ENCODE measurements at regions not wholly inside any gene's neighbourhood (a gene's known extent, or its start where the extent isn't known, plus 50 kb on each side); places are given as distances from the start of the nearest gene placed in this dataset.

- Histone ChIP-seq H3K27ac (ENCODE audit: low read length) (no peak overlapping the region), H3K9ac (ENCODE audit: low read length) (no peak overlapping the region), H3K4me2 (ENCODE audit: low read depth, low read length) (no peak overlapping the region), H3K4me1 (ENCODE audit: low read length) (no peaks in the 10 kb centered on the region), H3K4me3 (ENCODE audit: low read length) (no peak overlapping the region), H3K9me3 (replicated peaks; ENCODE audit: insufficient read depth, low read length) (no peaks in the 10 kb centered on the region), H4K20me1 (ENCODE audit: insufficient read depth, low read length) (no peaks in the 10 kb centered on the region), H3K9me2 (replicated peaks; ENCODE audit: insufficient read depth, low read length) (no peaks in the 10 kb centered on the region), H3F3A (ENCODE audit: insufficient read depth, low read length) (no peaks in the 10 kb centered on the region), H2AFZ (ENCODE audit: low read length) (no peak overlapping the region), H3K36me3 (replicated peaks; ENCODE audit: insufficient read depth, low read length) (no peaks in the 10 kb centered on the region), H3K27me3 (replicated peaks; ENCODE audit: insufficient read depth, low read length) (no peaks in the 10 kb centered on the region), H3K79me2 (ENCODE audit: low read length) (no peaks in the 10 kb centered on the region)
- TF ChIP-seq CTCF (IDR thresholded peaks at IDR 0.05; ENCODE audit: low read length) (no peak), EZH2 (optimal IDR thresholded peaks at IDR 0.05; ENCODE audit: low read depth, low read length) (no peak), EZH2phosphoT487 (IDR thresholded peaks at IDR 0.05; ENCODE audit: low read length) (no peak)
- DNase-seq, result no peak
These were observed 58.5 kb upstream of the SLC24A5 start for GRCh38 chr15:48062148-48062872.

GRCh38 chr15:48063411-48063985 lies 57.3 kb upstream of the SLC24A5 start:
- Histone ChIP-seq H3K79me2 (ENCODE audit: low read length) (no peaks in the 10 kb centered on the region), H3K36me3 (replicated peaks; ENCODE audit: insufficient read depth, low read length) (no peaks in the 10 kb centered on the region), H3K27ac (ENCODE audit: low read length) (no peak overlapping the region), H3K9me3 (replicated peaks; ENCODE audit: insufficient read depth, low read length) (no peaks in the 10 kb centered on the region), H3K9ac (ENCODE audit: low read length) (no peak overlapping the region), H3K9me2 (replicated peaks; ENCODE audit: insufficient read depth, low read length) (no peaks in the 10 kb centered on the region), H3K27me3 (replicated peaks; ENCODE audit: insufficient read depth, low read length) (no peaks in the 10 kb centered on the region), H3K4me2 (ENCODE audit: low read depth, low read length) (no peak overlapping the region), H3F3A (ENCODE audit: insufficient read depth, low read length) (no peaks in the 10 kb centered on the region), H2AFZ (ENCODE audit: low read length) (no peak overlapping the region), H3K4me3 (ENCODE audit: low read length) (no peak overlapping the region), H3K4me1 (ENCODE audit: low read length) (no peaks in the 10 kb centered on the region), H4K20me1 (ENCODE audit: insufficient read depth, low read length) (no peaks in the 10 kb centered on the region)
- no peak for DNase-seq
- no peak for TF ChIP-seq EZH2phosphoT487 (IDR thresholded peaks at IDR 0.05; ENCODE audit: low read length)
- no peak for TF ChIP-seq CTCF (IDR thresholded peaks at IDR 0.05; ENCODE audit: low read length)
- TF ChIP-seq EZH2 (optimal IDR thresholded peaks at IDR 0.05; ENCODE audit: low read depth, low read length), result no peak

GRCh38 chr15:48064421-48064820 lies 56.4 kb upstream of the SLC24A5 start:
- DNase-seq, result no peak
- no peaks in the 10 kb centered on the region for H3K9me3 ChIP-seq (replicated peaks; ENCODE audit: insufficient read depth, low read length)
- no peaks in the 10 kb centered on the region for H3K4me1 ChIP-seq (ENCODE audit: low read length)
- TF ChIP-seq EZH2 (optimal IDR thresholded peaks at IDR 0.05; ENCODE audit: low read depth, low read length), result no peak
- TF ChIP-seq CTCF (IDR thresholded peaks at IDR 0.05; ENCODE audit: low read length), result no peak
- no peak for TF ChIP-seq EZH2phosphoT487 (IDR thresholded peaks at IDR 0.05; ENCODE audit: low read length)
- no peaks in the 10 kb centered on the region for H4K20me1 ChIP-seq (ENCODE audit: insufficient read depth, low read length)
- no peaks in the 10 kb centered on the region for H3K9me2 ChIP-seq (replicated peaks; ENCODE audit: insufficient read depth, low read length)
- no peak overlapping the region for H3K9ac ChIP-seq (ENCODE audit: low read length)
- no peak overlapping the region for H3K4me2 ChIP-seq (ENCODE audit: low read depth, low read length)
- no peak overlapping the region for H3K4me3 ChIP-seq (ENCODE audit: low read length)
- no peaks in the 10 kb centered on the region for H3K79me2 ChIP-seq (ENCODE audit: low read length)
- no peaks in the 10 kb centered on the region for H3K27me3 ChIP-seq (replicated peaks; ENCODE audit: insufficient read depth, low read length)
- H3K36me3 ChIP-seq (replicated peaks; ENCODE audit: insufficient read depth, low read length), result no peaks in the 10 kb centered on the region
- no peaks in the 10 kb centered on the region for H3F3A ChIP-seq (ENCODE audit: insufficient read depth, low read length)
- no peak overlapping the region for H3K27ac ChIP-seq (ENCODE audit: low read length)
- no peak overlapping the region for H2AFZ ChIP-seq (ENCODE audit: low read length)
